ELF-1 (cell line): ENCODE measurements at regions not wholly inside any gene's neighbourhood (a gene's known extent, or its start where the extent isn't known, plus 50 kb on each side); places are given as distances from the start of the nearest gene placed in this dataset.
"Not testable (repeated sequence)": the region's sequence is repeated elsewhere in the genome, so short reads cannot be mapped to it uniquely, and the experiment has no call there.

Experiments
- DNase-seq: peaks from one replicate; pipeline ENCODE4 v3.0.0-alpha.2; 2016; ENCODE audit warnings: low read depth, low spot score

DNA sequence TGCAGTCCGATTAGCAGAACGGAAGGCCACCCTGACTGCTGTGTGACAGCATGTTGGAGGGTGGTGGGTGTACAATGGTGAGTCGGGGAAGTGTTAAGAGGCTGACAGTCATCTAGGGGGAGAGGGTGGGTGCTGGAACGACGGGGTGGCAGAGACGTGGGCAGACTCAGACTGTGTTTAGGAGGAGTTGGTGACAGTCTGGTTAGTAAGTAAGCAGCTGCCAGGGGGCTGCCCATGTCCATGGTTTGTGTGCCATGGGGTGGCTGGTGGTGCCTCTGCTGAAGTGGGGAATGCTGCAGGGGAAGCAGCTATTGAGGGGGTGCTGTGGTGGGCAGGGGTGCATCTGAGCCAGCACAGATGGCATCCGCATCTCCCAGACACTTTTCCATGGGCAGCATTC lies 51.3 kb upstream of the BOD1 start:
- no peak for DNase-seq

DNA sequence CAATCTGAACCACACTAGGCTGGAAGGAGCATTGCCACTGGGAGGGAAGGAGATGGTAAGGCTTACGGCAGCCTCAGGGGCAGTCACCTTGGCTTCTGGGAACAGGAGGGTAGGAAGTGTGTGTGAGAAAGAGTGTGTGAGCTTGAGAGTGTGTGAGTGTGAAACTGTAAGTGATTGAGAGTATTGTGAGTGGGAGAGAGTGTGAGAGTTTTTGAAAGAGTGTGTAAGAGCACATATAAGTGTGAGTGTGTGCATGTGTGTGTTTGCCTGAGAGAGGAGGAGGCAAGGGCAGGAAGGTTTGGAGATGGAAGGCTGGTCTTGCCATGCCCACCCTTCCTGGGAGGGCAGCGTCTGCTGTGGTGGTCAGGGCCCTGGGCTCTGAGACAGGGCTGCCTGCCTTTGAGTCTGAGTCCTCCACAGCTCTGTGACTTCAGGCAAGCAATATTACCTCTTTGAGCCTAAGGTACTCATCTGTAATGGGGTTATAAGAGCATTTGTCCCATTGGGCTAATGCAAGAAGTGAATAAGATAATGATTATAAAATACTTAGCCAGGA lies 51.9 kb upstream of the BOD1 start:
- DNase-seq: no peak

DNA sequence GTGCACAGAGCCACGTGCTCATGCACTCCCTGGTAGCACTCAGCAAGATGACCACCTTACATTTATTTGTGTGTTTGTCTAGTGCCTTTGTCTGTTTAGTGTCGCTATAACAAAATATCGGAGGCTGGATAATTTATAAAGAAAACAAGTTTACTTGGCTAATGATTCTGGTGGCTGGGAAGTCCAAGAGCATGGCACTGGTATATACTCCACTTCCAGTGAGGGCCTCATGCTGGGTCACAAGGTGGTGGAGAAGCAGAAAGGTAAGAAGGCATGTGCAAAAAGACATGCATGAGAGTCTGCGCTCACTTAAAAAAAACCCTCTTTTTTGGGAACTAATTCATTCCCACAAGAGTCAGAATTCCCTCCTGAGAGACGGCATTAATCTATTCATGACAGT lies 52.5 kb upstream of the BOD1 start:
- no peak for DNase-seq

DNA sequence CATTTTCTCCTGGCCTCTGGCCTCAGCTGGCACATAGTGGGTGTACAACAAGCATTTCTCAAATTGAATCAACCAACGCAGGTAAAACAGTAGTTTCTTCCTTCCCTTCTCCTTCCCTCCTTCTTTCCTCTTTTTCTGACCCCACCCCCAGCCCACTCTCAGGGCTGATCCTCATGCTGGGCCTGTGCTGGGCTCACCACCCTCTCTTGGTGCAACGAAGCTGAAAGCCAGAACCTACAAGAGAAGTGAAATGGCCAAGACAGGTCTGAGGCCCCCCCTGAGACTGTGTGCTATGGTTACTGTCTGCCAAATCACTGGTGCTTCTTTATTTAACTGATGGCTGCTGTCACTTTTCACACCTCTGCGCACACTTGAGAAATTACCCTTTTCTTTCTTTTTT lies 53.0 kb upstream of the BOD1 start:
- DNase-seq: no peak

DNA sequence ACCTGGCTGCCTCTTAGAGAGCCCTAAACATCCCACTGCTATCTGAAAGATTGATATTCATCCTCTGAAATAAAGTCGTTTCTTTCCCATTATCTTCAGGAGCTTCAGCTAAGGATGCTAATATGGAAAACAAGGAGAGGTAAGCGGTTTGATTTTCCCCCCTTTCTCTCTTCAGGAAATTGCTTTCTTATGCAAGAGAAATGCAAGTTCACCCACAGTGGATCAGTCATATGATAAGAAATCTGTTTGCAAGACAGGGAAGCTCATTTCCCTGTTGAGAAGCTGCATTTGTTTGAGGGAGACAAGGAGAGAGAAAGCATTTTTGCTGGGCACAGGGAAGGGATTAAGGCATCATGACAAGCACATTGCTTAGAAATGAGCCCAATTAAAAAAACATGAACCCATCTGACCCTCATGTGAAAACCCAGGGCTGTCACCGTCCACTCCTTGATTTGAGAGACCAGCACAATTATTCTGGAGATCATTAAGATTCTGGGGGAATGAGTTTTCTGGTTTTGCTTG lies 53.7 kb upstream of the BOD1 start:
- no peak for DNase-seq

DNA sequence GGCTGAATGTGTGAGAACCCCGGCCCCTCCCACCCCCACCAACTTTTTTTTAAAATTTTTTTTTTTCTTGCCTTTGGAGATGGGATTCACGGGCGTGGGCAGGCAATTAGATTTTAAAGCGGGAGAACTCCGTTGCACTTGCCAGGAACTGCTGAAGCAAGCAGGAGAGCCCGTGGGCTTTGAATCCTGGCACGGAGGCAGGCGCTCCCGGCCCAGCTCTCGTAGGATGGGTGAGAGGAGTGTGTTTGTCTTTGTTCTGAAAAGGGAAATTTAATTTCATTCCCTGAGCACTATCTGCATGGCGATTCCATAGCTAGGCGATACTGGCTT lies 54.3 kb upstream of the BOD1 start:
- no peak for DNase-seq

DNA sequence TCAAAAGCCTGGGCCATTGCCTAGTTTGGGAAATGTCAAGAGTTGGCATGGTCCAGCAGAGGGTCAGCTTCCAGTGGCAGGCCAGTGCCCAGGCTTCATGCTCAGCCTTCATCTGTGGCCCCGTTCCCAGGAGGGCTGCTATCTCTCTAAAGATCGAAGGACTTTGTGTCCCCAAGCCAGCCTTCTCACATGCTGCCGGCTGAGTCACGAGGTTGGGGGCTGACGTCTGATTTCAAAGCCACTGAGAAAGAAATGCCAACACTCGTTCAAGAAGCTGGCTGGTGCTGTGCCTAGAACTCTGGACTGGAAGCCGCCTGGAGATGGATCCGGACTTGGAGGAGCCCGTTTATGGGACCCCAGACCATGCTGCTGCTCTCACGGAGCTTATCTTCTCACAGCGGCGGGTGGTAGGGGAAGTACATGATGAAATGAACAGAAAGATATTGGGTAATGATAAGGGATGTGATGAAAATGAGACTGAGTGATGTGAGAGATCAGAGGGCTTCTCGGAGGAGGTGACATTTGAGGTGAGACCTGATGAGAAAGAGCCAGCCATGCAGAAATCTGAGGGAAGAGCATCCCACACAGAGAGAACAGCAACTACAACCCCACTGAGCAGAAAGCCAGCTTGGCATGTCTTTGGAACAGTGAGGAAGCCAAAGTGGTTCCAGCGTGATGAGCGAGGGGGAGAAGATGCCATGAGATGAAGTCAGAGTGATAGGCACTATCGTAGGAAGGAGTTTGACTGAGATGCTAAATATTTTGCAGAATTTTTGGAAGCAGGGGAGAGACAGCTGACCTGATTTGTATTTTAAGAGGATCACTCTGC lies 54.9 kb upstream of the BOD1 start:
- no peak for DNase-seq

DNA sequence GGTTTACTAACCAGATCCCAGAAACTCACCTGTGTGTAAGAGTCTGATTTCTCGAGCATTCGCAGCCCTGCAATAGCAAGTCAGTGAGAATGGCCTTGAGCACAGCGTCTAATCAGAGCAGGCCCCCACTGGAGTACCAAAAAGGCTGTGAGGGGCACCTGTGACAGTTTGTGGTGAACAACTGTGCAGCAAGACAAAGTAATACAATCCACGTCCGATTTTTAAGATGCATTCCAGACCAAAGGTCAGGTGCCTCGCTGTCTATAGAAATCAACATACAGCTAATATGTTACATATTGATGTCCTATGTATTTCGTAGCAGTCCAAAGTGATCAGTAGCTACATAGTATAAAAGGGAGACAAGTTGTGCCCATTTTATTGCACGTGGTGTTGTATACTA lies 55.7 kb upstream of the BOD1 start:
- DNase-seq: no peak

DNA sequence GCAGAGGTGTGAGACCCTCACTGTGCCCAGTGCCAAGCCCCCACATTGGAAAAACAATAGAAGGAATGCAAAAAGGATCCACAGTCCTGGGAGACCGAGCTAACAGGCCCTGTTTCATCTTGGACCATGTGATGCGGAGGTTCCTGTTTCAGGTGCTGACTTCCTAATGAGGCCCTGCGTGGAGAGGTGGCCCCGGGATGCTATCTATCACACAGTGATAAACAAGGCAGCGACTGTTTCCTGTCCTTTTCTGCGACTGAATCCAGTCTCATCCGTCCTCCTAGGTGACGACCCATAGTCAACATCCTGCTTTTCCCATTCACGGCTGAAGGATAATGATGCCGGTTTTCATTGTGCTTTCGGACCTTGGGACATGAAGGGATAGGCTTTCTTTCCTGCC lies 56.4 kb upstream of the BOD1 start:
- DNase-seq: no peak

DNA sequence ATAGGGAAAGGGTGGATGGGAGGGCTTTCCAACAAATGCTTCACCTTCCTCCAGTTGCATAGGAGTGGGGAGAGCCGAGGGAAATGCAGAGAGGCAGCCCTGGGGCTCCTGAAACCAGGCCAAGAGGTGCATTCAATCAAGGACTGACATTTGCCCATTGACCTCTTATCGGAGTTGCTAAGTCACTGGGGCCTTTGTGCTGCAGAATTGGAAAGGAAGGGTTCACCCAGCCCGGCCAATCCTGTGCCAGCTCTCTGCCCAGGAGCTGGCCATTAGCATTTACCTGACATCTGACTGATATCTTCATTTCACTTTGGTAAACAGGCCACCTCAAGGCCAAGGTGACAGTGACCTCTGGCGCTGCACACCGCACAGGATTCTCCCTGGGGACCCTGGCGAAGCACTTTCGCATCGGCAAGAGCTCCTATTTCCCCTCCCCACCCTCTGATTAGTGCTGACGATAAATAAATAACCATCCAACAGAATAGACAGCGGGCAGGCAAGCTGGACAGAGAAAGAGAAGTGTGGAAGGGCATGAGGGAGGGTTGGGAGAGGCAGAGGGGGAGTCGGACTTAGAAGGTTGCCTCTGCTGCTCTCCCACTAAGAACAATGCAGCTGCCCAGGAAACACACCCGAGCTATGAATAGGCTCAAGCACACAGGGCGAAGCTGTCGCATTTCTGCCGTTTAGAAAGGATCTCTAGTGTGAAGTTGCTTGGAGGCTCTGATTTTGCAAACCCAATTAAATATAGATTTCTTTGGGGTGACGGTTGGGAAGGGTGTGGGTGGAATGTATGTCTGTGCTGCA lies 57.0 kb upstream of the BOD1 start:
- no peak for DNase-seq

DNA sequence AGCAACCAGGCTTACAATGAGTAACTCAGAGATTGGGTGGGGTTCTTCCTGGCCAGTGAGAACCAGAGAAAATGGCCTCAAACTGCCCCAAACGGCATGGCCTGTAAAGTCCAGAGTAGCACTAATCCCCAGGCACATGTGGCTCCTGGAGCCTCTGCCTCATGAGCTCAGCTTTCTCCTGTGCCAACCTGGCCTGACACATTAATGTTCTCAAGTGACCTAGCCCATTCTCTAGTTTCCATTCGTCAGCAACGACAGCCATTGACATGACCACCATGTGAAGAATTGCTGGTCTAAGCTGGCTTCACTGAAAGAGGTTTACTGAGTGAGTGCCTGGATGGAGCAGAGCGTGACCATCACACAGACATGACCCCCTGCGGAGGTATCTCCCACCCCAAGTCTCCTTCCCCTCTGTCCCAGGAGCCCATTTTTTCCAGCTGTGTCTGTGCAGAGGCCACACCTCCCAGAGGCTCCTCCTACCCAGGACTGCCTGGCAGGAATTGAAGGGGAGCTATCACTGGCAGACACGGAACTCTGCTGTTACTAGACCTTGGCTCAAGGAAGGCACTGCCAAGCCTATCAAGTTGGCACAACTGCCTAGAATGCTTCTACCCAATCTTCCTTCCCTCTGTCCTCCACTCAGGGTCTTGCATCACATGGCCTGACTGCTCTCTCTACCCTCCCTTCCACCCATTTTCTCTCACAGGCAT lies 59.0 kb upstream of the BOD1 start:
- no peak for DNase-seq

DNA sequence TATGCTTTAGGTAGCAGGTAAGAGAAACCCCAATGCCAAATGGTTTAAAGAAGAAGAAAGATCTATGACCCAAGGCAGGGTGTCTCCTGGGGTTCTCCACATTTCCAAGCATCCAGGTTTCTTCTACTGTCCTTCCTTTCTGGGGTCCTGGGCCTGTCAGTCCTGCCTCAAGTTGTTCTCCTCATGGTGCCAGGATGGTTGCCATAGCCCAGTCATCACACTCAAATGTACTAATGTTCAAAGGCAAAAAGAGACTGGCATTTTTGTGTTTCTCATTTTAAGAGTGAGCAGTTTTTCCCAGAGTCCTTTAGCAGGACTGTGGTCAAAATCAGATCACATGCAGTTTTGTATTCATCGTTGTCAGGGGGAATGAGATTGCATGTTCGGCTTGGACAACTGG lies 59.9 kb upstream of the BOD1 start:
- DNase-seq: no peak

DNA sequence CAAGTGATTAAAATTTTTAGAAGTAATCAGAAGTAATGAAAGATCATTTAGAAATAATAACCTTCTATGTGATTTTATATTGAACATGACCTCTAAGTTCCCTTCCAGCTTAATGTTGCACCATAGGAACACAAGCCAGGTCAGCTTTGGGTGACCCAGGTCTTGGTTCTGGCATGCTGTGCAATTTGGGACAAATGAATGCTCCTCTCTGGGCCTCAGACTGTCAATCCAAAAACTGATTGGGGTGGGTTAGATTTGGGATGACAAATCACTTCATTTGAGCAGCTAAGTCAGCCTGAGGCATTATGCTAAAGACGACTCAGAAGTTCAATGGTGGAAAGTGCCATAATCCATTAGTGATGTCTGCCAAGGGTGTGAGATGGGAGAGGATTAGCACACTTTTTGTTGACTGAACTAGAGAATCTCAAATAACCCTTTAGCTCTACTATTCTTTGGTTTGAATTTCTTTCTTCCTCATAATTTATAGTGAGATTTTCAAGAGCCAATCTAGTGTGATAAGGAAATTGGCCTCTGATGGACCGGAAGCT lies 60.7 kb upstream of the BOD1 start:
- DNase-seq: no peak

DNA sequence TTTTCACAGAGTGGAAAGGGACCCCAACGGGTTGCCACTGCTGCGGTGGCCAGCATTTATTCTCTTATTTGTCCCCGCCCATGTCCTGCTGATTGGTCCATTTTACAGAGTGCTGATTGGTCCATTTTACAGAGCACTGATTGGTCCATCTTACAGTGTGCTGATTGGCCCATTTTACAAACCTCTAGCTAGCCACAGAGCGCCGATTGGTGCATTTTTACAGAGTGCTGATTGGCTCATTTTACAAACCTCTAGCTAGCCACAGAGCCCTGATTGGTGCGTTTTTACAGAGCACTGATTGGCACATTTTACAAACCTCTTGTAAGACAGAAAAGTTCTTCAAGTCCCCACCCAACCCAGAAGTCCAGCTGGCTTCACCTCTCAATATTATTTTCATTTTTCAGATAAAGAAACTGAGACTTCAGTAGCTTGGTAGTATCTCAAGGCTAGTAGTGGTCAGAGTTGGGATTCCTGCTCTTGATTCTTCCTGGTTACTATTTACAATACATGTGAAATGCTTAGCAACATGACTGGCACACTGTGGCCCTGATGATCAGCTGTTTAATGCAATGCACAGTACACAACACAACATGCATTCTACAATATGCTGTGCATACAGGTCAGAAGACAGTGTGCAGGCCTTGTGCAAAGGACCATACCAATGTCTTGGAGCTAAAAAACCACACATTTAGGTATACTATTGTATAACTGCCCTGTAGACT lies 63.6 kb upstream of the BOD1 start:
- no peak for DNase-seq

DNA sequence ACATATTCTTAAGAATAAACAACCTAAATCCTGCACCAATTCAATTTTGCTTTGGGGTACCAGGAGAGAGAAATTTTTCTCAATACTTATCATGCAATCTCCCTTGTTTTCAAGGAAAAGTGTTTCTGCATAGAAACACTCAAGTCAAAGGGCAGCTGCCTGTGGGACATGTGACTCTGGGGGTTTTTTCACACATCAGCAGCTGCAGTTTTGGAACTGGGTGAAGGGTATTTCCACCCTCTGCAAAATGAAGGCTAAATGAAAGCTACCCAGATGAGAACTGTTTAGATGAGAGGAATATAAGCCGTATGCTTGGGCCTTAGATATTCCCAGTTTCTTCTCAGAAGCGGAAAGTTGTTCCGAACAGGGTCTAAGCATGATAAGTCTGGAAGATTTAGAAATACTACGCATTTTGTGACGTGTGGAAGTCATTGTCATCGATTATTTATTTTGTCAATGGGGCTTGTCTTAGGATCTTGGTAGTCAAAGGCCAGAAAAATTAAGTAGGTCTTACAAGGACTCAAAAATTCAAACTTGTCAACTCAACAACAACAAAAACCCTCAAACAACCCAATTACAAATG lies 64.3 kb upstream of the BOD1 start:
- DNase-seq: no peak

DNA sequence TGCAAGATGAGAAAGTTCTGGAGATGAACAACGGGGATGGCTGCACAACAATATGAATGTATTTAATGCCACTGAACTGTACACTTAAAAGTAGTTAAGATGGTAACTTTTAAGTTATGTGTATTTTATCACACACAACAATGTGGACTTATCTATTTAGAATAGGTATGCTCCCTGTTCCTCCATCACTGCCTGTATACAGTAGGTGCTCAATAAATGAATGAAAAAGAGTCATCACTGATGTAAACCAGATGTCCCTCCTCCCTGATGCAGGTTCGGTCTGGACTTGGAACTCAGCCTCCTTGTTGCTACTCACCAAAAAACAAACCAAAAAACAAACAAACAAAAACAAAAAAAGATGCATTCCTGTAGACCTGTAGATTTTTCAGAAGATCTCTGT lies 65.9 kb upstream of the BOD1 start:
- DNase-seq: no peak

DNA sequence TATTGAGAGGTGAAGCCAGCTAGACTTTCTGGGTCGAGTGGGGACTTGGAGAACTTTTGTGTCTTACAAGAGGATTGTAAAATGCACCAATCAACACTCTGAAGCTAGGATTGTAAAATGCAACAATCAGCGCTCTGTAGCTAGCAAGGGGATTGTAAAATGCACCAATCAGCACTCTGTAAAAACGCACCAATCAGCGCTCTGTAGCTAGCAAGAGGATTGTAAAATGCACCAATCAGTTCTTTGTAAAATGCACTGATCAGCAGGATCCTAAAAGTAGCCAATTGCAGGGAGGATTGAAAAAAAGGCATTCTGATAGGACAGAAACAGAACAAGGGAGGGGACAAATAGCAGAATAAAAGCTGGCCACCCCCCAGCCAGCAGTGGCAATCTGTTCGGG lies 68.1 kb upstream of the BOD1 start:
- DNase-seq: not testable (repeated sequence)

DNA sequence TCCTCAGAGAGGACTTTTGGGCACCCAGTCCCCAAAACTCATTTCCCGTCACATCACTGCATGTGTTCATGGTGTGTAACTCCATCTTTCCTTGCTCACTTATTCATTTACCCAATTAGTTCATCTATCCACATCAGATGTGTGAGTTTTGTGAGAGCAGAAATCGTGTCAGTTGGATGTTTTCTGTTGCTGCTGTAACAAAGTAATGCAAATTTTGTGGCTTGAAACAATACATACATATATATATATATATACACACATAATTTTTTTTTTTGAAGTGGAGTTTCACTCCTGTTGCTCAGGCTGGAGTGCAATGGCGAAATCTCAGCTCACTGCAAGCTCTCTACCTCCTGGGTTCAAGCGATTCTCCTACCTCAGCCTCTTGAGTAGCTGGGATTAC lies 70.5 kb upstream of the BOD1 start:
- DNase-seq: no peak

DNA sequence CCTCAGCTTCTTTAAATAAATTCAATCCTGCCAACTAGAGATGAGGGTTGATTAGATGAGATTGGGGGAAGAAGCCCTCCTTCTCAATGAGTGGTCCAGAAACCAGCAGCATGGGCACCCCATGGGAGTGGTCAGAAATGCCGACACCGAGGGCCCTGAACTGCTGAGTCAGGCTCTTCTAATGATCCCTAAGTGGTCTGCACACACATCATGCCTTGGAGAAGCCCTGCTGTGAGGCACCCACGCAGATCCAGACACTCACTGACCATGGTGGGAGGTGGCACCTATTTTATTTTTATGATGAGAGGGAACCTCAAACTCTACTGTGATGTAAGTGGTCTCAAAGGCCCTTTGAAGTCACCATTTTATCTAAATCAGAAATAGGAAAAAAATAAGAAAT lies 72.3 kb upstream of the BOD1 start:
- DNase-seq: no peak

DNA sequence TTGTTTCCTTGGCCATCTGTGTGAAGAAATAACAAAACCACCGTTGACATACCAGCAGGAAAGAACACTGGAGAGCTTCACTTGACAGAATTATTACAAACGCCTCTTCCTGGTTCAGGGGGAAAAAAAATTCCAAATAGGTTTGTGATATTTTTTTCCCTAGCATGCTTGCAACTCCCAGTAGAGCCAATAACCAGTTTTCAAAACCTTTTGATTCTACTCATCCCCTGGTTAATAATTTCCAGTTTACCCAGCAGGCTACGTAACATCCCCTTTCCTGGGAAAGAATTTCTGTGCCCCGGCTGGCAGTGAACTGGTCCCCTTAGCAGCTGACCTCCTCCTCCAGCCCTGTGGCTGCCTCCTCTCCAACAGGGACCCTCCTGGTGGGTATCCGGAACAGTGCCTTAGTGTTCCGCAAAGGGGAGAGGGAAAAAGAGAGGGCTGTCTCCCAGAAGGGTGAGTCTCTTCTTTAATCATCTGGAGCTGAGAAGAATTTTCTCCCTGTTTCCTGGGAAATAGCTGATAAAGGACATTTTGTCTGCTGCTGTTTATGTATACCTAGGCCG lies 72.8 kb upstream of the BOD1 start:
- no peak for DNase-seq
